Stimulated activated CD4-positive, alpha-beta T cell treated with anti-CD3 and anti-CD28 coated beads, Interleukin-1b, Interleukin-23, amount 100 ng/mL, for 24 hours (primary cell): ENCODE measurements at regions not wholly inside any gene's neighbourhood (a gene's known extent, or its start where the extent isn't known, plus 50 kb on each side); places are given as distances from the start of the nearest gene placed in this dataset.

Experiments
- DNase-seq, 4 experiments: peaks; one replicate each; pipeline ENCODE4 v3.0.0-alpha.2; 2020; ENCODE audit warnings: low read depth in 4 of 4, low spot score in 1 of 4

- DNase-seq: no peak
These were observed 439.9 kb upstream of the TGFBR2 start for GRCh38 chr3:30166535-30166934.

DNA sequence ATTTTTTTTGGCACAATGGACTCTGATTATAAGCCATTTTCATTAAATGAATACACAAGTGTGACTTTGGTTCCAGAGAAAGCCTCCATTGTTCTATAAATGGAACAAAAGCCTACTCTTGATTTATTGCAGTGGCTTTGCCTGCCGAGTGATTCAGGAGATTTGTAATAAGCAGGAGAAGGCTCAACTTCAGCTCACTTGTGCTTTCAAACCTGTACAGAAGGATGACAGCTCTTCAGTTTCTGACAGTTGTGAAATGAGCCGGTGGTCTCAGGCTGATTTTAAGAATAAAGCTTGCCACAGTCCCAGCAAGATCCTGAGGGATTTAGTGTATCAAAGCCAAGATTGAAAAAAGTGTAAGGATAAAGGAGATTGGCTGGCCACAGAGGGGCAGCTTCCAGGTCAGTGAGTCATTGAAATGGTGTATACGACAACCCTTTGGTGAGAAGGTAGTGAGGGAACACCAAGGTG is 438.8 kb upstream of the TGFBR2 start:
- no peak for DNase-seq

GRCh38 chr3:30169487-30169886 is 436.9 kb upstream of the TGFBR2 start:
- no peak for DNase-seq

- DNase-seq: no peak
These were observed 435.5 kb upstream of the TGFBR2 start for GRCh38 chr3:30170681-30171438.

DNA sequence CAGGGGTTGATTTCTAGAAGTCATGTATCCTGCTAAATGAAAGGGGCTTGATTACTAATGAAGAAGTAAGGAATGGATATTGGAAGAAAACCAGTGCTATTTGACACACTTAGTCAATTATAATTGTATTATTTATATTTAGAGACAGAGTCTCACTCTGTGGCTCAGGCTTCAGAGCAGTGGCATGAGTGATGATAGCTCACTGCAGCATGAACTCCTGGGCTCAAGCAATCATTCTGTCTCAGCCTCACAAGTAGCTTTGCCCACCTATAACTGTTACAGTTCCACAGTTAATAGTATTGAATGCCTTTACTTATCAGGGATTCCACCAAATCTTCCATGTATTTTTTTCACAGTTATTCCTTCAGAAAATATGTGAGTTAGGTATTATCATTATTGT is 432.0 kb upstream of the TGFBR2 start:
- no peak for DNase-seq

DNA sequence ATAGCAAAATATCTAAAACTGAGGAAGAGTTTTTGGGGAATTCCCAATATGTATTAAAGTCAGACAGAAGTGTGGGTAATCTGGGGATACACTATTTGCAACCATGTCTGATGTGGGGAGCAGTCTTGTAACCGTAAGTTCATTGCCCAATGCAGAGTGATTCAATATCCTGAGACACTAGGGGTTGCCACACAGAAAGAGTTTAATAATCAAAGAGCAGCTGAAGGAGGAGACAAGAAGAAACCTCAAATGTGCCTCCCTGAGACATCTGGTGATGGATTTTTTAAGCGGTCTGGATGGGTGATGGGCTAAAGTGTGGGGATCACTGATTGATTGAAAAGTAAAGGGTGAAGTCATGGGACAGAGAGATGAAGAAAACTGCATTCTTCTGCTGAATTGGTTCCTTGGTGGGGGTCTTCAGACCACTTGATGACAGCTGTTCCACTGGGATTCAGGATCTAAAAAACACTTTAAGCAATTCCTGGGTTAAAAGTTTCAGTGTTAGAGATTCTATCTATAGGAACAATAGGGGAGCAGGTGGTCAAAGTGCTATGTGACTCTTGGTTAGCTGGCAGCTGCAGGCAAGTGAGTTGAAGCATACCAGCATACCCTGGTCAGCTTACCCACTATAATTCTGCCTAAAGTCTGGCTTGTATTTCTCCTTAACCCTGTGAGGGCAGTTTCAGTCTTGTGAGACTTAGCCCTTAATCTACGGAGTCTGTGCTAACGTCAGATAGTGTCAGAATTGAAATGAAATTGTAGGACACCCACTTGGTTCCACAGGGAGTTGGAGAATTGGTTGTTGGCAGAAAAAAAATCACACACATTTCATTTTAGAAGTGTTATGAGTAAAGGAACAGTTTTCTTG is 425.9 kb upstream of the TGFBR2 start:
- no peak for DNase-seq

DNA sequence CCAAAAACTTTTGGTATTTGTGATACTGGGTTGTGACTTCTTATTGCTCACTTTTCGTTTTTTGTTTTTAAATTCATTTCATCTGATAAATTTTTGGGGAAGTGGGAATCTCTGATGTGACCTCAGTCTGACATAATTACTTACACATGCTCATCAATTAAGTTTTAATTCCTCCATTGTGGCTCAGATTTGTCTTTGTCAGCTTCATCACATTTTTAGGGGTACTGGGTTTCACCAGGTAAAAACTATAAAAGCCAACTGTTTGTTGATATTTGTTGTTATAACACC is 425.3 kb upstream of the TGFBR2 start:
- no peak for DNase-seq

GRCh38 chr3:30181581-30181980 is 424.8 kb upstream of the TGFBR2 start:
- no peak for DNase-seq

GRCh38 chr3:30183421-30183820 is 423.0 kb upstream of the TGFBR2 start:
- DNase-seq: no peak

- no peak for DNase-seq
These were observed 422.1 kb upstream of the TGFBR2 start for GRCh38 chr3:30184091-30184810.

DNA sequence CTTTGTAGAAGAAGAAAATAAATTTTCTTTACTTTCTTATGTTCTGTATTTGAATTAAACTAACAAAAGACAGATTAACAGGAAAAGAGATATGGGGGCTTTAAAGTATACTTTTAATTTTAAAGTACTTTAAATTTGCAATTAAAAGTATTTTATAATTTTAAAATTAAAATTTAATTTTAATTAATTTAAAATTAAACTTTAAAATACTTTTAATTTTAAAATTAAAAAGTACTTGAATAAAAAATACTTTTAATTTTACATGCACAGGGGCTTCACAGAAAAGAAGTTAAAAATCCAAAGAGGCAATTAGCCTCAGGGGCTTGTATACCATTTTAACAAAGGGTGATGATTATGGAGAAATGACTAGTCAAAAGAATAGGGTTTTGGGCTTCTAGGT is 420.5 kb upstream of the TGFBR2 start:
- no peak for DNase-seq

- no peak for DNase-seq
These were observed 419.6 kb upstream of the TGFBR2 start for GRCh38 chr3:30186741-30187219.

DNA sequence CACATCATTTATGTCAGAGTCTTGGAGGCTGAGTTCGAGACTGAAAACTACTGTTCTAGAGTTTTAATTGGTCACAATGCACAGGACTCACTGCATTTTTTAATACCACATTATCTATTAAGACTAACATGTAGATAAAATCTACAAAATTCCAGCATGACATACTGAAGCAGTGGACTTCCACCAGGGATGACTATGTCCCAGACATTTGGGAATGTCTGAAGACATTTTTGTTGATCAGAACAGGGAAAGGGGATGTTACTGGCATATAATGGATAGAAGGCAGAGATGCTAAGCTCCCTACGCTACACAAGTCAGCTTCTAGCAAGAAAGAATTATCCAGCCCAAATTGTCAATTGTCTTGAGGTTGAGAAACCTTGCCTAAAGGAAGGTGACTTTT is 419.0 kb upstream of the TGFBR2 start:
- no peak for DNase-seq

GRCh38 chr3:30188713-30189112 is 417.7 kb upstream of the TGFBR2 start:
- DNase-seq: no peak

- no peak for DNase-seq
These were observed 416.5 kb upstream of the TGFBR2 start for GRCh38 chr3:30189900-30190299.

DNA sequence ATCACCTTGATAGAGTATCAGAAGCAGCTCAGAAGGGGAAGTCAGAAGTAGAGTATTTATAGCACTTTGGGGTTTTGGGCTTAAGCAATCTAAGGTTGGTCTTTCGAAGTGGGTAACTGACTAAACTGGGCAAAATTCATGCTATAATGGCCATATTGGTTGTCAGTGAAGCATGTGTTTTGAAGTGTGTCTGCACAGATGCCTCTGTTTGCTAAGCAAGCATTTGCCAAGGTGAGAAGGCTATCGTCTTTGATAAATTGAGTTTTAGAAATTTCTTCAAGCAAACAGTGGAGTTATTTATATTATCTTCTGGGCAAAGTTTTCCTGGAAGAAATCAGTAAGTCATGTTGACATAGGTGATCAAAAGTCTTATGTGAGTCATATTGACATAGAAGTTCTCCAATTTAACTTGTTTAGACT is 412.8 kb upstream of the TGFBR2 start:
- no peak for DNase-seq

- no peak for DNase-seq
These were observed 411.0 kb upstream of the TGFBR2 start for GRCh38 chr3:30195352-30195751.

- no peak for DNase-seq
These were observed 408.2 kb upstream of the TGFBR2 start for GRCh38 chr3:30198162-30198561.

GRCh38 chr3:30199096-30199759 is 407.2 kb upstream of the TGFBR2 start:
- DNase-seq: peak; percentile 38 to 68 (median 61)

DNA sequence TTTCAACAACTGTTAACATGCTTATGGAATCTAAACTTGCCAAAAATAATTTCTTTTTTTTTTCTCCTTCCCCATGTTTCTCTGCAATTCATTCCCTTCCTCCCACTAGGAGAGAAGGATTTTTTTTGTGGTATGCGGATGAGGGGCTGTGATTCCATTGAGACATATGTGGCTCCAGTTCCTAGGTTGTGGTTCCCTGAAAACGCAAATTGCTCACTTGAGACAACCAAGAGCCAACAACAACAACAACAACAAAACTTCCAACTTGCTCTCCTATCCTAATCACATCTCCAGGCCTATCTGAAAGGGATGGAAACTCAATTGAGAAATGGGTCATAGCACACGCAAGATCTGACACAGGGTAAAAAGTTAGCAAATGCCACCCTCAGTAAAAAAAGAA is 406.5 kb upstream of the TGFBR2 start:
- no peak for DNase-seq

- DNase-seq: no peak
These were observed 404.7 kb upstream of the TGFBR2 start for GRCh38 chr3:30201715-30202114.
